Omental fat pad (tissue), 3 donors: ENCODE measurements at regions not wholly inside any gene's neighbourhood (a gene's known extent, or its start where the extent isn't known, plus 50 kb on each side); places are given as distances from the start of the nearest gene placed in this dataset.

Experiments
- ATAC-seq: fragments of 150-250 bp; one replicate; pipeline ENCODE4 v1.9.1; 2016; ENCODE audit warnings: mild to moderate bottlenecking, moderate library complexity; ENCODE audit not compliant: low FRiP score
- DNase-seq: peaks from one replicate; pipeline ENCODE4 v3.0.0-alpha.2; 2019; ENCODE audit warnings: low spot score
- CTCF ChIP-seq, 3 donors: fragments of 450-650 bp; IDR thresholded peaks; one replicate each; pipeline ENCODE4 v1.5.1; 2016 to 2017; ENCODE audit warnings: antibody characterized with exemption in 3 of 3, mild to moderate bottlenecking in 3 of 3, moderate library complexity in 2 of 3

- no peak for DNase-seq
- no peak for ATAC-seq
These were observed 113.1 kb upstream of the LMO4 start for GRCh38 chr1:87215592-87215991.

GRCh38 chr1:87218618-87219017 is 110.1 kb upstream of the LMO4 start:
- no peak for TF ChIP-seq CTCF (IDR thresholded peaks at IDR 0.05)
- DNase-seq (no peak), ATAC-seq (no peak)

More at GRCh38 chr1:87215592-87215991, 113.1 kb upstream of the LMO4 start:
- no peak for TF ChIP-seq CTCF (IDR thresholded peaks at IDR 0.05)

GRCh38 chr1:87219141-87219540 is 109.5 kb upstream of the LMO4 start:
- no peak for DNase-seq
- TF ChIP-seq CTCF (IDR thresholded peaks at IDR 0.05) = no peak
- ATAC-seq = no peak

GRCh38 chr1:87219626-87220025 is 109.1 kb upstream of the LMO4 start:
- DNase-seq (no peak), ATAC-seq (peak; percentile 61)
- TF ChIP-seq CTCF (IDR thresholded peaks at IDR 0.05) = no peak

- DNase-seq (no peak), ATAC-seq (no peak)
These were observed 107.7 kb upstream of the LMO4 start for GRCh38 chr1:87220993-87221392.

GRCh38 chr1:87224201-87224600 is 104.5 kb upstream of the LMO4 start:
- TF ChIP-seq CTCF (IDR thresholded peaks at IDR 0.05) = no peak
- ATAC-seq = no peak

More at GRCh38 chr1:87220993-87221392, 107.7 kb upstream of the LMO4 start:
- no peak for TF ChIP-seq CTCF (IDR thresholded peaks at IDR 0.05)

GRCh38 chr1:87225171-87225570 is 103.5 kb upstream of the LMO4 start:
- TF ChIP-seq CTCF (IDR thresholded peaks at IDR 0.05) = no peak
- ATAC-seq = no peak
- DNase-seq = no peak

More at GRCh38 chr1:87224201-87224600, 104.5 kb upstream of the LMO4 start:
- DNase-seq = no peak
